HepG2 (cell line): ENCODE measurements at regions not wholly inside any gene's neighbourhood (a gene's known extent, or its start where the extent isn't known, plus 50 kb on each side); places are given as distances from the start of the nearest gene placed in this dataset.

ENCODE experiments used
- ATAC-seq: fragments of 200-7000 bp; cut with Tn5 transposase; 3 replicates; pipeline ENCODE4 v1.9.1; 2020; ENCODE audit warnings: mild to moderate bottlenecking, moderate library complexity
- BruUV-seq: library from RNA; stranded (reverse); fragments of 400-500 nt; replicated peaks from 2 replicates; lab custom pipeline; 2021; lab: Mats Ljungman, UMichigan
- CTCF ChIA-PET: fragments of 300-600 bp; formaldehyde crosslinking; extraction: SDS; loops from one replicate; lab custom pipeline; 2021; ENCODE audit warnings: low total read pairs, inconsistent platforms, low intra/inter-chr PET ratio; lab: Yijun Ruan, JAX
- POLR2A ChIA-PET: fragments of 350-600 bp; sonication (Branson Sonifier 250); formaldehyde crosslinking; loops from one replicate; lab custom pipeline; 2020; ENCODE audit warnings: antibody characterized with exemption, inconsistent platforms; lab: Yijun Ruan, JAX
- DNase-seq: peaks from one replicate; pipeline ENCODE4 v3.0.0-alpha.2; 2015; ENCODE audit warnings: low spot score
- FAIRE-seq: peaks from 3 replicates; lab custom pipeline; 2011; peaks lifted over from hg19 to GRCh38; lab: Jason Lieb, UNC
- H2AFZ ChIP-seq: one replicate; pipeline ENCODE4 v1.6.1; 2011; ENCODE audit warnings: low read length, inconsistent platforms
- H3K27ac ChIP-seq: fragments of 300-600 bp; 3 replicates; pipeline ENCODE4 v1.8.0; 2011; ENCODE audit warnings: mixed run types, mild to moderate bottlenecking, mixed read lengths, low read length, inconsistent platforms; ENCODE audit not compliant: insufficient read depth; ENCODE audit errors: extremely low read length
- H3K27me3 ChIP-seq, 2 experiments: fragments of 200-600 bp in 1 of 2; 2 replicates in 1 of 2; 3 replicates in 1 of 2; pipeline versions ENCODE4 v1.6.0 to v1.8.0; 2011; ENCODE audit warnings: low read length in 2 of 2, mild to moderate bottlenecking in 2 of 2, moderate library complexity in 2 of 2, inconsistent platforms in 1 of 2; ENCODE audit not compliant: insufficient read depth in 2 of 2, control insufficient read depth in 1 of 2
- H3K36me3 ChIP-seq, 2 experiments: fragments of 200-600 bp in 1 of 2; replicated peaks in 1 of 2; 2 replicates in 1 of 2; 3 replicates in 1 of 2; pipeline versions ENCODE4 v1.5.1 to v1.8.0; 2011; ENCODE audit warnings: low read length in 2 of 2, inconsistent platforms in 1 of 2; ENCODE audit not compliant: insufficient read depth in 2 of 2, control insufficient read depth in 1 of 2
- H3K4me1 ChIP-seq: 2 replicates; pipeline ENCODE4 v1.5.1; 2012; ENCODE audit warnings: low read length, inconsistent platforms; ENCODE audit not compliant: insufficient read depth
- H3K4me2 ChIP-seq: 2 replicates; pipeline ENCODE4 v1.6.0; 2011; ENCODE audit warnings: low read depth, low read length, inconsistent platforms
- H3K4me3 ChIP-seq, 3 experiments: fragments of 200-600 bp in 1 of 3; sonication (generic), shearing (Covaris generic) in 1 of 3; replicated peaks in 1 of 3; 2 replicates each; pipeline ENCODE4 v1.5.1; 2011 to 2016; ENCODE audit warnings: low read length in 3 of 3, inconsistent platforms in 2 of 3, low read depth in 2 of 3, mild to moderate bottlenecking in 2 of 3, control low read depth in 1 of 3, mixed read lengths in 1 of 3; ENCODE audit not compliant: insufficient read depth in 1 of 3
- H3K79me2 ChIP-seq: one replicate; pipeline ENCODE4 v1.6.1; 2011; ENCODE audit warnings: low read length, inconsistent platforms; ENCODE audit not compliant: insufficient read depth
- H3K9ac ChIP-seq: 2 replicates; pipeline ENCODE4 v1.6.0; 2011; ENCODE audit warnings: mild to moderate bottlenecking, low read depth, low read length, inconsistent platforms; ENCODE audit not compliant: insufficient read depth
- H3K9me3 ChIP-seq: 2 replicates; pipeline ENCODE4 v1.5.1; 2012; ENCODE audit warnings: mild to moderate bottlenecking, low read length
- H4K20me1 ChIP-seq: 2 replicates; pipeline ENCODE4 v1.6.0; 2011; ENCODE audit warnings: inconsistent platforms, mild to moderate bottlenecking, low read length, moderate library complexity; ENCODE audit not compliant: insufficient read depth
- DNMT1 ChIP-seq: sonication (generic); formaldehyde crosslinking; IDR thresholded peaks from 2 replicates; pipeline ENCODE4 v1.5.1; 2020; ENCODE audit warnings: mild to moderate bottlenecking, missing genetic modification reagents
- HOXA5 ChIP-seq: sonication (generic); formaldehyde crosslinking; IDR thresholded peaks from 2 replicates; pipeline ENCODE4 v1.4.0; 2020; ENCODE audit warnings: missing genetic modification reagents
- LCORL ChIP-seq, 2 experiments: fragments of 450-650 bp in 1 of 2; sonication (generic) in 1 of 2; formaldehyde crosslinking in 1 of 2; IDR thresholded peaks; 2 replicates each; pipeline versions ENCODE4 v1.5.0 to v1.6.1; 2017 to 2020; ENCODE audit warnings: antibody characterized with exemption in 1 of 2, missing genetic modification reagents in 1 of 2
- ZNF101 ChIP-seq: sonication (generic); formaldehyde crosslinking; IDR thresholded peaks from 2 replicates; pipeline ENCODE4 v1.4.0; 2020; ENCODE audit warnings: mild to moderate bottlenecking, low read depth, missing genetic modification reagents, borderline replicate concordance
- WGBS: methylation state at CpG from one replicate; pipeline ENCODE4 v1.1.6; 2017; ENCODE audit warnings: low lambda C conversion rate; 5-methylcytosine and 5-hydroxymethylcytosine counted together
- in situ Hi-C: cut with HindIII; loops from 2 replicates; pipeline ENCODE4 v1.10.0; 2017; ENCODE audit warnings: low pct_unique_long_range_greater_than_20kb; ENCODE audit not compliant: extremely low pct_ligation_motif_present
- intact Hi-C: fragments of 100-400 bp; cut with micrococcal nuclease; formaldehyde crosslinking; loops from one replicate; pipeline ENCODE4 v1.10.0; 2022; ENCODE audit not compliant: unreplicated experiment
- TF ChIP-seq, protein P1 (sequence below): sonication (generic); formaldehyde crosslinking; IDR thresholded peaks from 2 replicates; pipeline ENCODE4 v1.4.0; 2020; ENCODE audit warnings: missing genetic modification reagents
- TF ChIP-seq, protein P2 (sequence below): sonication (generic); formaldehyde crosslinking; IDR thresholded peaks from 2 replicates; pipeline ENCODE4 v1.5.1; 2020; ENCODE audit warnings: missing genetic modification reagents, mild to moderate bottlenecking, borderline replicate concordance
- TF ChIP-seq, protein P3 (sequence below): sonication (generic); formaldehyde crosslinking; IDR thresholded peaks from 2 replicates; pipeline ENCODE4 v1.4.0; 2020; ENCODE audit warnings: missing genetic modification reagents

DNA sequence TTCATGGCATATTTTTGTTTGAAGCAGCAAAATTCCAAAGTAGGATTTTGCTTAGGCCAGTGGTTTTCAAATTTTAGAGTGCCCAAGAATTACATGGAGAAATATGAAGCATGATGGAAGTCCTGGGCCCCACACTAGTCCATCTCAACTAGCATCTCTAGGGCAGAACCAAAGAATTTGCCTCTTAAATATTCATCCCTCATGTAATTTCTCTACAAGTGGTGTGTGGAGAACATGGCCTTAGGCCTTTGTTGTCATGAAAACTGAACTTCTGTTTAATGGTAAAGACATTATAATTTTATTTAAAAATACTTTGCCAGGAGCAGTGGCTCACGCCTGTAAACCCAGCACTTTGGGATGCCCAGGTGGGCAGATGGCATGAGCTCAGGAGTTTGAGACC is 75.9 kb upstream of the CCNG1 start:
- H3K79me2 ChIP-seq = no peaks in the 10 kb centered on the region
- H2AFZ ChIP-seq = no peak overlapping the region
- ChIA-PET CTCF (no interaction called here), POLR2A (no interaction called here)
- H3K27ac ChIP-seq = no peak overlapping the region
- no peaks in the 10 kb centered on the region for H4K20me1 ChIP-seq
- H3K9me3 ChIP-seq = no peaks in the 10 kb centered on the region
- no peak for ATAC-seq
- TF ChIP-seq LCORL (IDR thresholded peaks at IDR 0.05) = no peak
- no peak for TF ChIP-seq LCORL (CRISPR knock-in tag; IDR thresholded peaks at IDR 0.05)
- no peak for TF ChIP-seq HOXA5 (CRISPR knock-in tag)
- no peak for TF ChIP-seq ZNF101 (CRISPR knock-in tag)
- TF ChIP-seq, protein P1, sequence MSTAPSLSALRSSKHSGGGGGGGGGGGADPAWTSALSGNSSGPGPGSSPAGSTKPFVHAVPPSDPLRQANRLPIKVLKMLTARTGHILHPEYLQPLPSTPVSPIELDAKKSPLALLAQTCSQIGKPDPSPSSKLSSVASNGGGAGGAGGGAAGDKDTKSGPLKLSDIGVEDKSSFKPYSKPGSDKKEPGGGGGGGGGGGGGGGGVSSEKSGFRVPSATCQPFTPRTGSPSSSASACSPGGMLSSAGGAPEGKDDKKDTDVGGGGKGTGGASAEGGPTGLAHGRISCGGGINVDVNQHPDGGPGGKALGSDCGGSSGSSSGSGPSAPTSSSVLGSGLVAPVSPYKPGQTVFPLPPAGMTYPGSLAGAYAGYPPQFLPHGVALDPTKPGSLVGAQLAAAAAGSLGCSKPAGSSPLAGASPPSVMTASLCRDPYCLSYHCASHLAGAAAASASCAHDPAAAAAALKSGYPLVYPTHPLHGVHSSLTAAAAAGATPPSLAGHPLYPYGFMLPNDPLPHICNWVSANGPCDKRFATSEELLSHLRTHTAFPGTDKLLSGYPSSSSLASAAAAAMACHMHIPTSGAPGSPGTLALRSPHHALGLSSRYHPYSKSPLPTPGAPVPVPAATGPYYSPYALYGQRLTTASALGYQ = no peak
- TF ChIP-seq, protein P2, sequence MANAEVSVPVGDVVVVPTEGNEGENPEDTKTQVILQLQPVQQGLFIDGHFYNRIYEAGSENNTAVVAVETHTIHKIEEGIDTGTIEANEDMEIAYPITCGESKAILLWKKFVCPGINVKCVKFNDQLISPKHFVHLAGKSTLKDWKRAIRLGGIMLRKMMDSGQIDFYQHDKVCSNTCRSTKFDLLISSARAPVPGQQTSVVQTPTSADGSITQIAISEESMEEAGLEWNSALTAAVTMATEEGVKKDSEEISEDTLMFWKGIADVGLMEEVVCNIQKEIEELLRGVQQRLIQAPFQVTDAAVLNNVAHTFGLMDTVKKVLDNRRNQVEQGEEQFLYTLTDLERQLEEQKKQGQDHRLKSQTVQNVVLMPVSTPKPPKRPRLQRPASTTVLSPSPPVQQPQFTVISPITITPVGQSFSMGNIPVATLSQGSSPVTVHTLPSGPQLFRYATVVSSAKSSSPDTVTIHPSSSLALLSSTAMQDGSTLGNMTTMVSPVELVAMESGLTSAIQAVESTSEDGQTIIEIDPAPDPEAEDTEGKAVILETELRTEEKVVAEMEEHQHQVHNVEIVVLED (CRISPR knock-in tag) = no peak
- TF ChIP-seq, protein P3, sequence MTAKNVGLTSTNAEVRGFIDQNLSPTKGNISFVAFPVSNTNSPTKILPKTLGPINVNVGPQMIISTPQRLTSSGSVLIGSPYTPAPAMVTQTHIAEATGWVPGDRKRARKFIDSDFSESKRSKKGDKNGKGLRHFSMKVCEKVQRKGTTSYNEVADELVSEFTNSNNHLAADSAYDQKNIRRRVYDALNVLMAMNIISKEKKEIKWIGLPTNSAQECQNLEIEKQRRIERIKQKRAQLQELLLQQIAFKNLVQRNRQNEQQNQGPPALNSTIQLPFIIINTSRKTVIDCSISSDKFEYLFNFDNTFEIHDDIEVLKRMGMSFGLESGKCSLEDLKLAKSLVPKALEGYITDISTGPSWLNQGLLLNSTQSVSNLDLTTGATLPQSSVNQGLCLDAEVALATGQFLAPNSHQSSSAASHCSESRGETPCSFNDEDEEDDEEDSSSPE (CRISPR knock-in tag) = no peak
- TF ChIP-seq DNMT1 (CRISPR knock-in tag) = no peak
- intact Hi-C loops (no loop called here), in situ Hi-C loops (no loop called here)
- BruUV-seq = no TSS peak
- H3K4me3 ChIP-seq = no peak overlapping the region
- 0% methylated on average over 1 of the region's 1 CpG for WGBS
- DNase-seq = no peak
- H3K27me3 ChIP-seq = no peaks in the 10 kb centered on the region
- FAIRE-seq = no peak
- H3K9ac ChIP-seq = no peak overlapping the region
- H3K36me3 ChIP-seq = no peaks in the 10 kb centered on the region
- no peaks in the 10 kb centered on the region for H3K4me1 ChIP-seq
- H3K4me2 ChIP-seq = no peak overlapping the region
